ENCODE measurements at regions not wholly inside any gene's neighbourhood (a gene's known extent, or its start where the extent isn't known, plus 50 kb on each side); places are given as distances from the start of the nearest gene placed in this dataset.

DNA sequence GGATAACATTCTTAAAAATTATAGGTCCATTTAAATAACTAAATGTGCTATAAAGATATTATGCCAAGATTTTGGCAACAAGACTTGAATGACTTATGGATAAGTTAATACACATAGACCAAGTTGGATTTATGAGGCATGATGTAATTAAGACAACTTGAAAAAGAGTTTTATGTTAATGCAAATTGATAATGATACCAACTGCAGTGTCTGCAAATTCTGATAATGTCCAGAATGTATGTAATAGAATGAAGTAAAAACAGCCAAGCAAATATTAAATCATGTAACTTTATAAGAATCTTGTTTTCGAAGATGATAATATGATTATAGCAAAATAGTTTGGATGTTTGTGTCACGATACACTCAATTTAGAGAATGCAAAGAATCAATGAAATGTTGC is 868.3 kb downstream of the DNAJB9 start:
- Histone ChIP-seq H3K18ac (ENCODE audit: low read depth, low read length) (no peak overlapping the region), H2AFZ (replicated peaks; ENCODE audit: low read length, poor library complexity) (no peak overlapping the region), H2AK9ac (replicated peaks; ENCODE audit: low read depth, low read length, poor library complexity) (no peak overlapping the region), H2BK120ac (ENCODE audit: low read depth, low read length) (no peak overlapping the region), H4K91ac (ENCODE audit: insufficient read depth, low read depth, low read length) (no peak overlapping the region), H2BK5ac (ENCODE audit: low read depth, low read length, poor library complexity, severe bottlenecking) (no peak overlapping the region), H2BK15ac (ENCODE audit: low read depth, low read length) (no peak overlapping the region), H3K4ac (ENCODE audit: low read depth, low read length) (no peak overlapping the region), H3K9me3 (ENCODE audit: control insufficient read depth, insufficient read depth, low read length) (0 out of 2 replicates have a peak, but pooled peaks cover 3% of the 10 kb centered on the region), H4K5ac (ENCODE audit: low read depth, low read length) (no peak overlapping the region), H2AK5ac (ENCODE audit: low read depth, low read length) (no peak overlapping the region), H3K23ac (ENCODE audit: low read depth, low read length) (no peak overlapping the region), H3K27ac (ENCODE audit: insufficient read depth, low read length) (no peak overlapping the region), H4K20me1 (ENCODE audit: insufficient read depth, low read length) (no peaks in the 10 kb centered on the region), H3K4me1 (ENCODE audit: control insufficient read depth, insufficient read depth, low read length) (no peaks in the 10 kb centered on the region), H4K8ac (ENCODE audit: low read depth in 2 of 2, low read length in 2 of 2) (no peak overlapping the region), H2BK20ac (ENCODE audit: low read depth, low read length) (no peak overlapping the region), H3K56ac (ENCODE audit: extremely low read depth, insufficient read depth, low read length) (no peak overlapping the region), H3K79me1 (ENCODE audit: low read depth in 1 of 2, low read length in 2 of 2) (no peaks in the 10 kb centered on the region), H3K36me3 (ENCODE audit: control insufficient read depth, insufficient read depth, low read length) (no peaks in the 10 kb centered on the region), H3K14ac (replicated peaks; ENCODE audit: low read depth, low read length) (no peak overlapping the region), H3K27me3 (ENCODE audit: control insufficient read depth, insufficient read depth, low read length) (no peaks in the 10 kb centered on the region), H3K9ac (ENCODE audit: low read depth, low read length) (no peak overlapping the region), H3K4me3 (ENCODE audit: insufficient read depth, low read depth, low read length) (no peak overlapping the region), H3K4me2 (ENCODE audit: low read depth, low read length) (no peak overlapping the region), H3K9me1 (ENCODE audit: insufficient read depth, low read length) (no peaks in the 10 kb centered on the region)
- TF ChIP-seq BHLHE40 (IDR thresholded peaks at IDR 0.05; ENCODE audit: low read depth, low read length) (no peak), USF2 (IDR thresholded peaks at IDR 0.05; ENCODE audit: low read depth, low read length) (no peak), POLR2A (IDR thresholded peaks at IDR 0.05; ENCODE audit: low read depth, low read length) (no peak), NFE2L2 (IDR thresholded peaks at IDR 0.05; ENCODE audit: low read depth, low read length) (no peak), FOS (IDR thresholded peaks at IDR 0.05; ENCODE audit: low read depth, low read length) (no peak), MXI1 (IDR thresholded peaks at IDR 0.05; ENCODE audit: borderline replicate concordance, low read depth, low read length) (no peak), MAFK (IDR thresholded peaks at IDR 0.05; ENCODE audit: low read depth, low read length) (no peak), CHD1 (IDR thresholded peaks at IDR 0.05; ENCODE audit: low read depth, low read length) (no peak), RAD21 (IDR thresholded peaks at IDR 0.05; ENCODE audit: low read length) (no peak), SMC3 (IDR thresholded peaks at IDR 0.05; ENCODE audit: low read depth, low read length) (no peak), ELK1 (IDR thresholded peaks at IDR 0.05; ENCODE audit: borderline replicate concordance, low read depth, low read length) (no peak), CEBPB (IDR thresholded peaks at IDR 0.05; ENCODE audit: low read depth, low read length) (no peak), MAZ (IDR thresholded peaks at IDR 0.05; ENCODE audit: borderline replicate concordance, low read depth, low read length) (no peak), RCOR1 (IDR thresholded peaks at IDR 0.05; ENCODE audit: insufficient replicate concordance, low read length) (no peak)
- TF ChIP-seq, protein P1, sequence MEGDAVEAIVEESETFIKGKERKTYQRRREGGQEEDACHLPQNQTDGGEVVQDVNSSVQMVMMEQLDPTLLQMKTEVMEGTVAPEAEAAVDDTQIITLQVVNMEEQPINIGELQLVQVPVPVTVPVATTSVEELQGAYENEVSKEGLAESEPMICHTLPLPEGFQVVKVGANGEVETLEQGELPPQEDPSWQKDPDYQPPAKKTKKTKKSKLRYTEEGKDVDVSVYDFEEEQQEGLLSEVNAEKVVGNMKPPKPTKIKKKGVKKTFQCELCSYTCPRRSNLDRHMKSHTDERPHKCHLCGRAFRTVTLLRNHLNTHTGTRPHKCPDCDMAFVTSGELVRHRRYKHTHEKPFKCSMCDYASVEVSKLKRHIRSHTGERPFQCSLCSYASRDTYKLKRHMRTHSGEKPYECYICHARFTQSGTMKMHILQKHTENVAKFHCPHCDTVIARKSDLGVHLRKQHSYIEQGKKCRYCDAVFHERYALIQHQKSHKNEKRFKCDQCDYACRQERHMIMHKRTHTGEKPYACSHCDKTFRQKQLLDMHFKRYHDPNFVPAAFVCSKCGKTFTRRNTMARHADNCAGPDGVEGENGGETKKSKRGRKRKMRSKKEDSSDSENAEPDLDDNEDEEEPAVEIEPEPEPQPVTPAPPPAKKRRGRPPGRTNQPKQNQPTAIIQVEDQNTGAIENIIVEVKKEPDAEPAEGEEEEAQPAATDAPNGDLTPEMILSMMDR (conservative IDR thresholded peaks at IDR 0.05; ENCODE audit: low read depth, low read length): no peak
- CTCF ChIA-PET: no interaction called here
- POLR2A ChIA-PET (ENCODE audit: unreplicated experiment): no interaction called here
- 20% methylated on average over 1 of the region's 2 CpGs; no CpG with 5 or more reads in 1 of the 2 experiments for WGBS, 2 experiments (ENCODE audit: extremely low coverage in 2 of 2, insufficient read length in 1 of 2)
- in situ Hi-C loops (cut with MboI; ENCODE audit: low sequenced_read_pairs) (no loop called here), intact Hi-C loops (cut with micrococcal nuclease) (no loop called here), dilution Hi-C loops (cut with HindIII; ENCODE audit: low sequenced_read_pairs, unreplicated experiment) (no loop called here)
- DNase-seq (no peak), ATAC-seq (ENCODE audit: low read depth) (no peak)
- BruUV-seq (replicated peaks): no TSS peak
